ENCODE measurements at regions not wholly inside any gene's neighbourhood (a gene's known extent, or its start where the extent isn't known, plus 50 kb on each side); places are given as distances from the start of the nearest gene placed in this dataset.

GRCh38 chr6:105453968-105454367 is 51.1 kb upstream of the PREP start:
- peak; percentile 32 to 79 for TF ChIP-seq EP300 (IDR thresholded peaks at IDR 0.05)
- no peak for TF ChIP-seq POLR2A (IDR thresholded peaks at IDR 0.05)
- TF ChIP-seq CTCF (IDR thresholded peaks at IDR 0.05), result no peak
